ENCODE measurements at regions not wholly inside any gene's neighbourhood (a gene's known extent, or its start where the extent isn't known, plus 50 kb on each side); places are given as distances from the start of the nearest gene placed in this dataset.
"Not testable (repeated sequence)": the region's sequence is repeated elsewhere in the genome, so short reads cannot be mapped to it uniquely, and the experiment has no call there.

DNA sequence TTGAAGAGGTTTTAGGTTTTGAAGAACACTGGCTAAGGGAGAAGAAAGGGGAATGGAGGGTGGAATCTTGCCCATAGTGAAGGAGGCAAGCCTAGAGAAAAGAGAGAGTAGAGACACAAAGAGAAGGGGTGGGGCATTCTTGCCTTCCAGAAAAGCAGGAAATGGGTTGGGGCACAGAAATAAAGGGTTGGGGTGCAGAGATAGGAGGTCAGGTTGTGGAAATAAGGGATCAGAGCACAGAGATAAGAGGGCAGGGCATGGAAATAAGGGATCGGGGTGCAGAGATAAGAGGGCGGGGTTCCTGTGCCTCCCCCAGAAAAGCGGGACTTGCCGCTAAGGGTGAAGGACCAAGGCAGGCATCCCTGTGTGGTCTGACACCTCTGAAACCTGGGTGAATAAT lies 69.9 kb downstream of the ALG1L2 start:
- not testable (repeated sequence) for H3K27ac Mint-ChIP-seq; H3K27me3 Mint-ChIP-seq; H3K4me1 Mint-ChIP-seq (ENCODE audit: low read depth); DNase-seq (ENCODE audit: low spot score, unreplicated experiment); H3K36me3 Mint-ChIP-seq (ENCODE audit: insufficient read depth); H3K4me3 Mint-ChIP-seq (ENCODE audit: low read depth); H3K9me3 Mint-ChIP-seq (ENCODE audit: low read depth)

DNA sequence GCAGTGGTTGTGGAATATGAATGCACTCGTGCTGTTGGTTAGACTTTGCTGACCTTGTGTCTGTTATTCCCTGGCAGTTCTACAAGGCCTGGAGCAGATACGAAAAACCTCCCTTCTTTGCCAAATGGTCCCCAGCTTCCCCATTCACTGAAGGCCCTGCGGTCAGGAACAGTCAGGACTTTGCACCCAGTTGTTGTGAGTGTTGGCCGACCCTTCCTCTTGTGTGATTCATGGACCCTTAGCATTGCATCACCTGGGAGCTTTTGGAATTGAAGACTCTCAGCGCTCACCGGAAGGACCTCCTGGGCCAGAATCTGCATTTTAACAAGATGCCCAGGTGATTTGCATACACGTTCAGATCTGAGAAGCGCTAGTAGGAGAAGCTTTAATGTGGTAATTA lies 71.6 kb downstream of the ALG1L2 start:
- H3K9me3 Mint-ChIP-seq (ENCODE audit: low read depth); H3K4me3 Mint-ChIP-seq (ENCODE audit: low read depth); H3K27ac Mint-ChIP-seq; H3K4me1 Mint-ChIP-seq (ENCODE audit: low read depth); H3K36me3 Mint-ChIP-seq (ENCODE audit: insufficient read depth); H3K27me3 Mint-ChIP-seq; DNase-seq (ENCODE audit: low spot score, unreplicated experiment): not testable (repeated sequence)

DNA sequence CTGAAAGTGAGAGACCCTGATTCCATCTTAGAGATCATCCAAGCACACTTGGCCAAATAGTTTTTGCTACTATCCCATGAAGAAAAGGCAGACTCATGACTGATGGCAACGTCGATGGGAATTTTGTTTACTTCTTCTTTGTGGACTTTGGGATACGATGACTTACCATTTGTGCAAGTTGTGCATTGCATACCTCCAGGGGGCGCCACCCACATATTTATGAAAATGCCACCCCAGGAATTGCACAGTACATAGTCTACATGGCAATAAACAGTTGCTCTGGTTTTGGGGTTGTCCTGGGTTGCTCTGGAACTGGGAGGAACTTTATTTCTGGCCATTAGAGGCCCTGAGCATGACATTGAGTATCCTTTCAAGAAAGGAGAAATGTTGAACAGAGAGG lies 73.8 kb downstream of the ALG1L2 start:
- not testable (repeated sequence) for H3K4me1 Mint-ChIP-seq (ENCODE audit: low read depth); H3K36me3 Mint-ChIP-seq (ENCODE audit: insufficient read depth); H3K9me3 Mint-ChIP-seq (ENCODE audit: low read depth); H3K4me3 Mint-ChIP-seq (ENCODE audit: low read depth); H3K27ac Mint-ChIP-seq; DNase-seq (ENCODE audit: low spot score, unreplicated experiment); H3K27me3 Mint-ChIP-seq
- TF ChIP-seq, protein P1, sequence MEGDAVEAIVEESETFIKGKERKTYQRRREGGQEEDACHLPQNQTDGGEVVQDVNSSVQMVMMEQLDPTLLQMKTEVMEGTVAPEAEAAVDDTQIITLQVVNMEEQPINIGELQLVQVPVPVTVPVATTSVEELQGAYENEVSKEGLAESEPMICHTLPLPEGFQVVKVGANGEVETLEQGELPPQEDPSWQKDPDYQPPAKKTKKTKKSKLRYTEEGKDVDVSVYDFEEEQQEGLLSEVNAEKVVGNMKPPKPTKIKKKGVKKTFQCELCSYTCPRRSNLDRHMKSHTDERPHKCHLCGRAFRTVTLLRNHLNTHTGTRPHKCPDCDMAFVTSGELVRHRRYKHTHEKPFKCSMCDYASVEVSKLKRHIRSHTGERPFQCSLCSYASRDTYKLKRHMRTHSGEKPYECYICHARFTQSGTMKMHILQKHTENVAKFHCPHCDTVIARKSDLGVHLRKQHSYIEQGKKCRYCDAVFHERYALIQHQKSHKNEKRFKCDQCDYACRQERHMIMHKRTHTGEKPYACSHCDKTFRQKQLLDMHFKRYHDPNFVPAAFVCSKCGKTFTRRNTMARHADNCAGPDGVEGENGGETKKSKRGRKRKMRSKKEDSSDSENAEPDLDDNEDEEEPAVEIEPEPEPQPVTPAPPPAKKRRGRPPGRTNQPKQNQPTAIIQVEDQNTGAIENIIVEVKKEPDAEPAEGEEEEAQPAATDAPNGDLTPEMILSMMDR (IDR thresholded peaks at IDR 0.05; ENCODE audit: unreplicated experiment) = peak; percentile 36

DNA sequence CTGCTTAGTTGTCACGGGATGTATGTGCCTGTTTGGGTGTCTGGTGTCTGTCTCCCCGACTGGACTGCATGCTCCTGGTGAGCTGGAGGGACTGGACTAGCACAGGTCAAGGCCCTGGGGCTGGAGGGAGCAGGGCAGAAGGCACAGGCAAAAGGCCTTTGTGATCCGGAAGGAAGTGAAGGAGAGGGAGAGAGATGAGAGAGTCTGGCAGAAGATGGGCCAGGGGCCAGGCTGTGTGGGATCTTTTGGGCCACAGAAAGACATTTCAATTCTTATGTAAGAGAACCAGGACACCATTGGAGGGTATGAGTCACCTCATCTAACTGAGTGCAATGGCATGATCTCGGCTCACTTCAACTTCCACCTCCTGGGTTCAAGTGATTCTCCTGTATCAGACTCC lies 85.2 kb downstream of the ALG1L2 start:
- H3K4me3 Mint-ChIP-seq (ENCODE audit: low read depth); H3K4me1 Mint-ChIP-seq (ENCODE audit: low read depth); DNase-seq (ENCODE audit: low spot score, unreplicated experiment); H3K27ac Mint-ChIP-seq; H3K9me3 Mint-ChIP-seq (ENCODE audit: low read depth); H3K36me3 Mint-ChIP-seq (ENCODE audit: insufficient read depth); H3K27me3 Mint-ChIP-seq: not testable (repeated sequence)

GRCh38 chr3:130175195-130175594 lies 93.6 kb downstream of the ALG1L2 start:
- H3K27ac Mint-ChIP-seq; H3K27me3 Mint-ChIP-seq; H3K4me3 Mint-ChIP-seq (ENCODE audit: low read depth); H3K36me3 Mint-ChIP-seq (ENCODE audit: insufficient read depth); DNase-seq (ENCODE audit: low spot score, unreplicated experiment); H3K9me3 Mint-ChIP-seq (ENCODE audit: low read depth): not testable (repeated sequence)
- H3K4me1 Mint-ChIP-seq (ENCODE audit: low read depth) = peaks cover 32% of the 10 kb centered on the region

- H3K27ac Mint-ChIP-seq = peak overlapping the region; percentile 46
- not testable (repeated sequence) for H3K4me3 Mint-ChIP-seq (ENCODE audit: low read depth)
These were observed 95.0 kb downstream of the ALG1L2 start for GRCh38 chr3:130176476-130177256.

GRCh38 chr3:130178835-130179234 lies 97.2 kb downstream of the ALG1L2 start:
- H3K27me3 Mint-ChIP-seq = peaks cover 27% of the 10 kb centered on the region

More at GRCh38 chr3:130176476-130177256, 95.0 kb downstream of the ALG1L2 start:
- H3K36me3 Mint-ChIP-seq (ENCODE audit: insufficient read depth); DNase-seq (ENCODE audit: low spot score, unreplicated experiment); H3K9me3 Mint-ChIP-seq (ENCODE audit: low read depth): not testable (repeated sequence)
- peaks cover 39% of the 10 kb centered on the region for H3K4me1 Mint-ChIP-seq (ENCODE audit: low read depth)
- H3K27me3 Mint-ChIP-seq = peaks cover 15% of the 10 kb centered on the region

GRCh38 chr3:130179353-130179970 lies 97.8 kb downstream of the ALG1L2 start:
- Mint-ChIP-seq H3K4me3 (ENCODE audit: low read depth) (peak overlapping the region; percentile 19), H3K27me3 (peaks cover 27% of the 10 kb centered on the region), H3K27ac (peak overlapping the region; percentile 34), H3K4me1 (ENCODE audit: low read depth) (peaks cover 59% of the 10 kb centered on the region)
- not testable (repeated sequence) for H3K36me3 Mint-ChIP-seq (ENCODE audit: insufficient read depth); DNase-seq (ENCODE audit: low spot score, unreplicated experiment); H3K9me3 Mint-ChIP-seq (ENCODE audit: low read depth)

More at GRCh38 chr3:130178835-130179234, 97.2 kb downstream of the ALG1L2 start:
- Mint-ChIP-seq H3K4me3 (ENCODE audit: low read depth) (peak overlapping the region; percentile 4), H3K4me1 (ENCODE audit: low read depth) (peaks cover 52% of the 10 kb centered on the region)
- H3K9me3 Mint-ChIP-seq (ENCODE audit: low read depth); H3K36me3 Mint-ChIP-seq (ENCODE audit: insufficient read depth); H3K27ac Mint-ChIP-seq; DNase-seq (ENCODE audit: low spot score, unreplicated experiment): not testable (repeated sequence)

DNA sequence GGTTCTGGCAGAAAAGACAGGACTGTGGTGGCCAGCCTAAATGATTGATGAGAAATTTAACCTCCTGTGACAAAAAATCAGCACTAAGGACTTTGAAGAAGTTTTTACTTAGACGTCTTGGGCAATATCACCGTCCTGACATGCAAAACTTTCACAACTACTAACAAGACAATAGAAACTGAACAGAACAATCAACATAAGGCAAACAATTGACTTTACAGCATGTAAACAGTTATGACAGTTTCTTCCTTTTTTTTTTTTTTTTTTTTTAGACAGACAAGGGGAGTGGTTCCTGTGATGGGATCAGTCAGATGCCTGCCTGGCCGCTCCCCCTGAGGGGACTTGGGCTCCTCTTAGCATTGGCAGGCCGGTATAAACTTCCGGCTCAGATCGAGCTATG lies 100.8 kb downstream of the ALG1L2 start:
- not testable (repeated sequence) for DNase-seq (ENCODE audit: low spot score, unreplicated experiment); H3K27ac Mint-ChIP-seq; H3K9me3 Mint-ChIP-seq (ENCODE audit: low read depth); H3K4me3 Mint-ChIP-seq (ENCODE audit: low read depth); H3K36me3 Mint-ChIP-seq (ENCODE audit: insufficient read depth)
- Mint-ChIP-seq H3K27me3 (peaks cover 33% of the 10 kb centered on the region), H3K4me1 (ENCODE audit: low read depth) (peaks cover 54% of the 10 kb centered on the region)

DNA sequence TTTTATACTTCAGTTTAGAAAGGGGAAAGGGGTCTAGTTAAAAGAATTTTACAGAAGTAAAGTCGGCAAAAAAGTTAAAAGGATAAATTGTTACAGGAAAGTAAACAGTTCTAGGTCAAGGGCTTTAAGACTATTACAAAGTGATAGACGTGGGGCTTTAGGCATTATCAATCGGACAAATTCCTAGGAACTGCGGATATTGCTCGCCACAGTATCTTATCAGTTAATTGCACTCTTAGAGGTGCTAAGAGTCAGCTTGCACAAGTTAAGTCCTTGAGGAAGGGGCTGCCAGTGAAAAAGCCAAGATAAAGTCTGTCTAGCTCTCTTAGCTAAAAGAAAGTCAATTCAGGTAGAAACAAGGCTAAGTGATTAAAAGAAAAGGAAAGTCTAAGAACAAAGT lies 102.1 kb downstream of the ALG1L2 start:
- H3K4me1 Mint-ChIP-seq (ENCODE audit: low read depth) = peaks cover 46% of the 10 kb centered on the region

DNA sequence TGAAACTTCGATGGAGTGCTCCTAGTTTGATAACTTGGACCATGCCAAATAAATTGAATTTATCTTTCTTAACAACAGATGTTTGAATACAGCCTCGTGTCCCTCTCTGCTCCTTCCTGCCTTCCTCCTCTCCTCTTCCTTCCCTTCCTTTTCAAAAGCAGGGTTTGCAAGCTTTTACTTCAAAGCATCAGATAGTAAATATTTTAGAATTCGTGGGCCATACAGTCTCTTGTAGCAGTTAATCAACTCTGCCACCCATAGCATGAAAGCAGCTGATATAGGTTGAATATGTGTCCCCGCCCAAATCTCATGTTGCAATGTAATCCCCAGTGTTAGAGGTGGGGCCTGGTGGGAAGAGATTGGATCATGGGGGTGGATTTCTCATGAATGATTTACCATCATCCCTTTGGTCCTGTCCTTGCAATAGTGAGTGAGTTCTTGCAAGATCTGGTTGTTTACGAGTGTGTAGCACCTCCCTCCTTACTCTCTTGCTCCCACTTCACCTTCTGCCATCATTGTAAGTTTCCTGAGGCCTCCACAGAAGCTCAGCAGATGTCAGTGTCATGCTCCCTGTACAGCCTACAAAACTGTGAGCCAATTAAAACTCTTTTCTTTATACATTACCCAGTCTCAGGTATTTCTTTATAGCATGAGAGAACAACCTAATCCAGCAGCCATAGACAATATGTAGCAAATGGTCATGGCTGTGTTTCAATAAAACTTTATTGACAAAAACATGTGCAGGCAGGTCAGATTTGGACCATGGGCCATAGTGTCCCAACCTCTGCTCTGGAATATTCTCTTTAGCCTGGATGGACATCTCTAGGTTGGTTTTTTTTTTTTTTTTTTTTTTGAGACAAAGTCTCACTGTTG lies 102.8 kb downstream of the ALG1L2 start:
- not testable (repeated sequence) for H3K27ac Mint-ChIP-seq; H3K36me3 Mint-ChIP-seq (ENCODE audit: insufficient read depth); DNase-seq (ENCODE audit: low spot score, unreplicated experiment); H3K9me3 Mint-ChIP-seq (ENCODE audit: low read depth); H3K4me3 Mint-ChIP-seq (ENCODE audit: low read depth)
- peaks cover 30% of the 10 kb centered on the region for H3K27me3 Mint-ChIP-seq
- peaks cover 39% of the 10 kb centered on the region for H3K4me1 Mint-ChIP-seq (ENCODE audit: low read depth)

More for the DNA sequence above, 102.1 kb downstream of the ALG1L2 start:
- not testable (repeated sequence) for H3K9me3 Mint-ChIP-seq (ENCODE audit: low read depth); DNase-seq (ENCODE audit: low spot score, unreplicated experiment); H3K27ac Mint-ChIP-seq; H3K36me3 Mint-ChIP-seq (ENCODE audit: insufficient read depth); H3K4me3 Mint-ChIP-seq (ENCODE audit: low read depth)
- H3K27me3 Mint-ChIP-seq = peaks cover 30% of the 10 kb centered on the region
